ENCODE measurements at regions not wholly inside any gene's neighbourhood (a gene's known extent, or its start where the extent isn't known, plus 50 kb on each side); places are given as distances from the start of the nearest gene placed in this dataset.

DNA sequence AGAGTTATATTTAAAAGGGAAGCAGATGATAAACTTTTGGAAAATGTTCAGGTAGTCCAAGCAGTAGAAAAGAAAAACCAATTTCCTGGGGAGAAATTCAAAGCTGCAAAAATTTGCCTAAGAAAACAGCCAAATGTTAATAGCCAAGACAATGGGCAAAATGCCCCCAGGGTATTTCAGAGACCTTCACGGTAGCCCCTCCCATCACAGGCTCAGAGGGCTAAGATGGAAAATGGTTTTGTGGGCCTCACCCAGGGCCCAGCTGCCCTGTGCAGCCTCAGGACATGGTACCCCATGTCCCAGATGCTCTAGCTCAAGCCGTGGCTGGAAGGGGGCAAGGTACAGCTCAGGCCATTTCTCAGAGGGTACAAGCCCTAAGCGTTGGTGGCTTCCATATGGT is 391.0 kb downstream of the ZIC4 start:
- no peaks in the 10 kb centered on the region for H3K9me3 ChIP-seq (ENCODE audit: low read depth, low read length)
- no peak overlapping the region for H3K4me3 ChIP-seq
- TF ChIP-seq POLR2AphosphoS5 (IDR thresholded peaks at IDR 0.05; ENCODE audit: borderline replicate concordance, low read depth, low read length) (no peak), FOXP2 (optimal IDR thresholded peaks at IDR 0.05; ENCODE audit: control extremely low read depth, extremely low read length, insufficient read depth) (no peak), EZH2 (IDR thresholded peaks at IDR 0.05) (no peak)
- H3K9ac ChIP-seq (ENCODE audit: insufficient read length), result no peak overlapping the region
- H3K27ac ChIP-seq, result no peak overlapping the region
- DNase-seq (ENCODE audit: low read depth, low spot score), result no peak
- no peaks in the 10 kb centered on the region for H3K36me3 ChIP-seq (ENCODE audit: insufficient read depth, low read length)

DNA sequence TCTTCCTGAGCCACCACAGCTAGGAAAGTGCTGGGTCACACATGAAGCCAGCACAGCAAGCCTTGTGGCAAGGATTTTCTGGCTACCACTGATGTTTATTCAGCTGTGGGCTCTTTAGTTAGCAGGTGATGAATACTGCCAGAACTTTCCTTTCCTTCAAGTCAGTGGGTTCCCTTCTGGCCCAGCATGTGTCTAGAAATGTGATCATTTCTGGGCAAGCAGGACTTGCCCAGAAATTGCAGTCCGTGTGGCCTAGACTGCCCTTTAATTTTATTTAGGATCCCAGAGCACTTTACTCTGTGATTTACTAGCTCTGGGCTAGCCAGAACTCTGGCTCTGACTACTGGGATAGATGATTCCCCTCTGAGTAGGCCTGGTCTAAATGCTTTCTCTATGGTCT is 397.5 kb downstream of the ZIC4 start:
- no peak overlapping the region for H3K9ac ChIP-seq (ENCODE audit: insufficient read length)
- no peak overlapping the region for H3K4me3 ChIP-seq
- H3K36me3 ChIP-seq (ENCODE audit: insufficient read depth, low read length), result no peaks in the 10 kb centered on the region
- TF ChIP-seq FOXP2 (optimal IDR thresholded peaks at IDR 0.05; ENCODE audit: control extremely low read depth, extremely low read length, insufficient read depth) (no peak), POLR2AphosphoS5 (IDR thresholded peaks at IDR 0.05; ENCODE audit: borderline replicate concordance, low read depth, low read length) (no peak), EZH2 (IDR thresholded peaks at IDR 0.05) (no peak)
- no peak for DNase-seq (ENCODE audit: low read depth, low spot score)
- H3K27ac ChIP-seq, result no peak overlapping the region
- no peaks in the 10 kb centered on the region for H3K9me3 ChIP-seq (ENCODE audit: low read depth, low read length)

DNA sequence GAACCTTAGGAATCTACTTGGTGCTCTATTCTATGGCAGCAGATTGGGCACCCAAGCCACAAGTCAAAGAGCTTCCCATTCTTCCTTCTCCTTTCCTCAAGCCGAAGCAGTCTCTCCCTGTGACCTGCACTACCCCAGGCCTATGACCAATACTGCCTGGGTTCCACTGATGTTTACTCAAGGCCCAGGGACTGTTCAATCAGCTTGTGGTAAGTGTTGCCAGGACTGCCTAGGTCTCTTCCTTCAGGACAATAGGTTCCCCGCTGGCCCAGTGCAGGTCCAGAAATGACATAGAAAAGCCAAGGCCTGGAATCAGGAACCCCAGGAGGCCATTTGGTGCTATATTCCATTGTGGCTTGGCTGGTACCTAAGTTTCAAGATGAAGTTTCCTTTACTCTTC is 397.9 kb downstream of the ZIC4 start:
- H3K4me3 ChIP-seq, result no peak overlapping the region
- no peaks in the 10 kb centered on the region for H3K36me3 ChIP-seq (ENCODE audit: insufficient read depth, low read length)
- no peak overlapping the region for H3K9ac ChIP-seq (ENCODE audit: insufficient read length)
- no peaks in the 10 kb centered on the region for H3K9me3 ChIP-seq (ENCODE audit: low read depth, low read length)
- no peak for DNase-seq (ENCODE audit: low read depth, low spot score)
- no peak overlapping the region for H3K27ac ChIP-seq
- TF ChIP-seq POLR2AphosphoS5 (IDR thresholded peaks at IDR 0.05; ENCODE audit: borderline replicate concordance, low read depth, low read length) (no peak), EZH2 (IDR thresholded peaks at IDR 0.05) (no peak), FOXP2 (optimal IDR thresholded peaks at IDR 0.05; ENCODE audit: control extremely low read depth, extremely low read length, insufficient read depth) (no peak)

GRCh38 chr3:147007736-147008245 is 398.6 kb downstream of the ZIC4 start:
- TF ChIP-seq FOXP2 (optimal IDR thresholded peaks at IDR 0.05; ENCODE audit: control extremely low read depth, extremely low read length, insufficient read depth) (no peak), EZH2 (IDR thresholded peaks at IDR 0.05) (no peak), POLR2AphosphoS5 (IDR thresholded peaks at IDR 0.05; ENCODE audit: borderline replicate concordance, low read depth, low read length) (no peak)
- DNase-seq (ENCODE audit: low read depth, low spot score), result no peak
- Histone ChIP-seq H3K27ac (no peak overlapping the region), H3K36me3 (ENCODE audit: insufficient read depth, low read length) (no peaks in the 10 kb centered on the region), H3K9ac (ENCODE audit: insufficient read length) (no peak overlapping the region), H3K9me3 (ENCODE audit: low read depth, low read length) (no peaks in the 10 kb centered on the region), H3K4me3 (no peak overlapping the region)

DNA sequence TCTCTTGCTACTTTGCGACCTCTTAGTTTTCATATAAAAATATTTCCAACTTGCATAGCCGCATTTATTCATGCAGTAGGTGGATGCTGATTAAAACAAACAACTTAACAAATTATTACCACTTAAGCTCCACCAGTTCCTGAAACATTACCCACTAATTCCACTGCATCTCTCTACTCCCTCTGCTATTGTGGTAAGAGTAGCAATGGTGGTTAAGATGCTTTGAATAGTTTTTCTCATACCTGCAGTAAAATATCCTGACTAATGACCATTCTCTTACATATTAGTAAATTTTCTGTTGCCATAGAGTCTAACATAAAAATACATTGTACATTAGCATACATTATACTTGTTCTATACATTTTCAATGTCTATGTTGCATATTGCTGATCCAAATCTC is 397.6 kb upstream of the PLSCR5 start:
- Histone ChIP-seq H3K9ac (ENCODE audit: insufficient read length) (no peak overlapping the region), H3K9me3 (ENCODE audit: low read depth, low read length) (no peaks in the 10 kb centered on the region), H3K4me3 (no peak overlapping the region), H3K36me3 (ENCODE audit: insufficient read depth, low read length) (no peaks in the 10 kb centered on the region), H3K27ac (no peak overlapping the region)
- no peak for DNase-seq (ENCODE audit: low read depth, low spot score)
- no peak for TF ChIP-seq EZH2 (IDR thresholded peaks at IDR 0.05)
- no peak for TF ChIP-seq POLR2AphosphoS5 (IDR thresholded peaks at IDR 0.05; ENCODE audit: borderline replicate concordance, low read depth, low read length)
- TF ChIP-seq FOXP2 (optimal IDR thresholded peaks at IDR 0.05; ENCODE audit: control extremely low read depth, extremely low read length, insufficient read depth), result no peak

DNA sequence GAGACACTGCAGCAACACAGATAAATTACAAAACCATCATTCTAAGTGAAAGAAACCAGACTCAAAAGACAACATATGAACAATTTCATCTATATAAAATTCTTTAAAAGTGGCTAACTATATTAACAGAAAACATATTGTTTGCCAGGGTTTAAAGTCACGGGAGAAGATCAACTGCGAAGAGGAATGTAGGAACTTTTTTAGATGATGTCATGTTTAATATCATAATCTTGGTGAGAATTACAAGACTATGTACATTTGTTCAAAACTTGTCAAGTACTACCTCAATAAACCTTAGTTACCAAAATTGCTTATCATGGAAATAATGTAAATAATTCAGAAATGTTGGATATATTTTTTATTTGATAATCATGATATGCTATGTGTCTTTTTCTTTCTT is 395.1 kb upstream of the PLSCR5 start:
- Histone ChIP-seq H3K36me3 (ENCODE audit: insufficient read depth, low read length) (no peaks in the 10 kb centered on the region), H3K9ac (ENCODE audit: insufficient read length) (no peak overlapping the region), H3K9me3 (ENCODE audit: low read depth, low read length) (no peaks in the 10 kb centered on the region), H3K27ac (no peak overlapping the region), H3K4me3 (no peak overlapping the region)
- DNase-seq (ENCODE audit: low read depth, low spot score), result no peak
- TF ChIP-seq FOXP2 (optimal IDR thresholded peaks at IDR 0.05; ENCODE audit: control extremely low read depth, extremely low read length, insufficient read depth), result no peak
- TF ChIP-seq POLR2AphosphoS5 (IDR thresholded peaks at IDR 0.05; ENCODE audit: borderline replicate concordance, low read depth, low read length), result no peak
- TF ChIP-seq EZH2 (IDR thresholded peaks at IDR 0.05), result no peak

- TF ChIP-seq POLR2AphosphoS5 (IDR thresholded peaks at IDR 0.05; ENCODE audit: borderline replicate concordance, low read depth, low read length), result no peak
- no peak for TF ChIP-seq EZH2 (IDR thresholded peaks at IDR 0.05)
- TF ChIP-seq FOXP2 (optimal IDR thresholded peaks at IDR 0.05; ENCODE audit: control extremely low read depth, extremely low read length, insufficient read depth), result no peak
- Histone ChIP-seq H3K9ac (ENCODE audit: insufficient read length) (no peak overlapping the region), H3K9me3 (ENCODE audit: low read depth, low read length) (no peaks in the 10 kb centered on the region), H3K4me3 (no peak overlapping the region), H3K36me3 (ENCODE audit: insufficient read depth, low read length) (no peaks in the 10 kb centered on the region), H3K27ac (no peak overlapping the region)
- no peak for DNase-seq (ENCODE audit: low read depth, low spot score)
Measured at GRCh38 chr3:146991907-146992306, 386.8 kb upstream of the PLSCR5 start.

- H3K36me3 ChIP-seq (ENCODE audit: insufficient read depth, low read length), result no peaks in the 10 kb centered on the region
- H3K9me3 ChIP-seq (ENCODE audit: low read depth, low read length), result no peaks in the 10 kb centered on the region
- TF ChIP-seq POLR2AphosphoS5 (IDR thresholded peaks at IDR 0.05; ENCODE audit: borderline replicate concordance, low read depth, low read length), result no peak
- TF ChIP-seq FOXP2 (optimal IDR thresholded peaks at IDR 0.05; ENCODE audit: control extremely low read depth, extremely low read length, insufficient read depth), result no peak
- TF ChIP-seq EZH2 (IDR thresholded peaks at IDR 0.05), result no peak
- H3K9ac ChIP-seq (ENCODE audit: insufficient read length), result no peak overlapping the region
- no peak overlapping the region for H3K27ac ChIP-seq
- no peak overlapping the region for H3K4me3 ChIP-seq
- DNase-seq (ENCODE audit: low read depth, low spot score), result no peak
Measured at GRCh38 chr3:146975476-146975875, 370.3 kb upstream of the PLSCR5 start.

GRCh38 chr3:146975032-146975431 is 369.9 kb upstream of the PLSCR5 start:
- TF ChIP-seq POLR2AphosphoS5 (IDR thresholded peaks at IDR 0.05; ENCODE audit: borderline replicate concordance, low read depth, low read length) (no peak), FOXP2 (optimal IDR thresholded peaks at IDR 0.05; ENCODE audit: control extremely low read depth, extremely low read length, insufficient read depth) (no peak), EZH2 (IDR thresholded peaks at IDR 0.05) (no peak)
- Histone ChIP-seq H3K36me3 (ENCODE audit: insufficient read depth, low read length) (no peaks in the 10 kb centered on the region), H3K9ac (ENCODE audit: insufficient read length) (no peak overlapping the region), H3K4me3 (no peak overlapping the region), H3K9me3 (ENCODE audit: low read depth, low read length) (no peaks in the 10 kb centered on the region), H3K27ac (no peak overlapping the region)
- no peak for DNase-seq (ENCODE audit: low read depth, low spot score)
